Muscle layer of duodenum (tissue), 2 donors: ENCODE measurements at regions not wholly inside any gene's neighbourhood (a gene's known extent, or its start where the extent isn't known, plus 50 kb on each side); places are given as distances from the start of the nearest gene placed in this dataset.

ENCODE experiments used
- H3K27ac ChIP-seq: one replicate; pipeline ENCODE4 v1.7.0; 2013; ENCODE audit warnings: mild to moderate bottlenecking, low read length
- H3K27me3 ChIP-seq: one replicate; pipeline ENCODE4 v1.7.0; 2013; ENCODE audit warnings: low read depth, mild to moderate bottlenecking, control low read depth, low read length
- H3K36me3 ChIP-seq, 2 donors: one replicate each; pipeline ENCODE4 v1.7.0; 2013; ENCODE audit warnings: low read length in 2 of 2, control low read depth in 1 of 2, mild to moderate bottlenecking in 1 of 2; ENCODE audit not compliant: insufficient read depth in 2 of 2, control insufficient read depth in 1 of 2
- H3K4me1 ChIP-seq, 2 donors: one replicate each; pipeline ENCODE4 v1.7.0; 2013; ENCODE audit warnings: low read length in 2 of 2, mild to moderate bottlenecking in 2 of 2, control low read depth in 1 of 2, moderate library complexity in 1 of 2; ENCODE audit not compliant: insufficient read depth in 2 of 2, control insufficient read depth in 1 of 2
- H3K4me3 ChIP-seq, 2 donors: one replicate each; pipeline ENCODE4 v1.7.0; 2013; ENCODE audit warnings: low read length in 2 of 2, low read depth in 1 of 2, mild to moderate bottlenecking in 1 of 2
- H3K9me3 ChIP-seq, 2 donors: one replicate each; pipeline ENCODE4 v1.7.0; 2013; ENCODE audit warnings: low read length in 2 of 2, control low read depth in 1 of 2, mild to moderate bottlenecking in 1 of 2; ENCODE audit not compliant: control insufficient read depth in 1 of 2
- donor health status: healthy.

- no peak overlapping the region for H3K4me3 ChIP-seq
- no peaks in the 10 kb centered on the region for H3K9me3 ChIP-seq
- H3K4me1 ChIP-seq: no peaks in the 10 kb centered on the region
- H3K27me3 ChIP-seq: no peaks in the 10 kb centered on the region
- no peaks in the 10 kb centered on the region for H3K36me3 ChIP-seq
- H3K27ac ChIP-seq: no peak overlapping the region
These were observed 1040.2 kb upstream of the SORCS1 start for GRCh38 chr10:108204528-108205305.

GRCh38 chr10:108203905-108204527, 1039.5 kb upstream of the SORCS1 start:
- no peak overlapping the region for H3K27ac ChIP-seq
- H3K4me3 ChIP-seq: no peak overlapping the region
- H3K27me3 ChIP-seq: no peaks in the 10 kb centered on the region
- H3K36me3 ChIP-seq: no peaks in the 10 kb centered on the region
- no peaks in the 10 kb centered on the region for H3K4me1 ChIP-seq
- H3K9me3 ChIP-seq: no peaks in the 10 kb centered on the region

GRCh38 chr10:108187408-108188012, 1023.0 kb upstream of the SORCS1 start:
- no peak overlapping the region for H3K27ac ChIP-seq
- no peaks in the 10 kb centered on the region for H3K36me3 ChIP-seq
- no peaks in the 10 kb centered on the region for H3K27me3 ChIP-seq
- H3K9me3 ChIP-seq: no peaks in the 10 kb centered on the region
- no peaks in the 10 kb centered on the region for H3K4me1 ChIP-seq
- H3K4me3 ChIP-seq: no peak overlapping the region

- H3K27ac ChIP-seq: no peak overlapping the region
- H3K27me3 ChIP-seq: no peaks in the 10 kb centered on the region
- no peaks in the 10 kb centered on the region for H3K4me1 ChIP-seq
- no peaks in the 10 kb centered on the region for H3K9me3 ChIP-seq
- H3K4me3 ChIP-seq: no peak overlapping the region
- H3K36me3 ChIP-seq: no peaks in the 10 kb centered on the region
These were observed 1019.6 kb upstream of the SORCS1 start for GRCh38 chr10:108184114-108184513.

- Histone ChIP-seq H3K36me3 (no peaks in the 10 kb centered on the region), H3K27ac (no peak overlapping the region), H3K4me1 (no peaks in the 10 kb centered on the region), H3K9me3 (no peaks in the 10 kb centered on the region), H3K4me3 (no peak overlapping the region), H3K27me3 (no peaks in the 10 kb centered on the region)
These were observed 1016.4 kb upstream of the SORCS1 start for GRCh38 chr10:108180878-108181277.

GRCh38 chr10:108169846-108170245, 1005.3 kb upstream of the SORCS1 start:
- Histone ChIP-seq H3K36me3 (no peaks in the 10 kb centered on the region), H3K27me3 (no peaks in the 10 kb centered on the region), H3K4me1 (no peaks in the 10 kb centered on the region), H3K4me3 (no peak overlapping the region), H3K9me3 (no peaks in the 10 kb centered on the region), H3K27ac (no peak overlapping the region)

GRCh38 chr10:108167766-108168165, 1003.3 kb upstream of the SORCS1 start:
- no peak overlapping the region for H3K4me3 ChIP-seq
- no peaks in the 10 kb centered on the region for H3K27me3 ChIP-seq
- no peak overlapping the region for H3K27ac ChIP-seq
- no peaks in the 10 kb centered on the region for H3K9me3 ChIP-seq
- no peaks in the 10 kb centered on the region for H3K4me1 ChIP-seq
- H3K36me3 ChIP-seq: no peaks in the 10 kb centered on the region

GRCh38 chr10:108166401-108166800, 1001.9 kb upstream of the SORCS1 start:
- Histone ChIP-seq H3K4me3 (no peak overlapping the region), H3K36me3 (no peaks in the 10 kb centered on the region), H3K27ac (no peak overlapping the region), H3K4me1 (no peaks in the 10 kb centered on the region), H3K9me3 (no peaks in the 10 kb centered on the region), H3K27me3 (no peaks in the 10 kb centered on the region)

- no peak overlapping the region for H3K4me3 ChIP-seq
- no peaks in the 10 kb centered on the region for H3K27me3 ChIP-seq
- H3K27ac ChIP-seq: no peak overlapping the region
- H3K36me3 ChIP-seq: no peaks in the 10 kb centered on the region
- H3K9me3 ChIP-seq: peaks cover 0 to 4% of the 10 kb centered on the region in 2 donors
- no peaks in the 10 kb centered on the region for H3K4me1 ChIP-seq
These were observed 982.8 kb upstream of the SORCS1 start for GRCh38 chr10:108147346-108147745.

GRCh38 chr10:108141064-108141463, 976.6 kb upstream of the SORCS1 start:
- Histone ChIP-seq H3K4me3 (no peak overlapping the region), H3K27ac (no peak overlapping the region), H3K27me3 (no peaks in the 10 kb centered on the region), H3K36me3 (no peaks in the 10 kb centered on the region), H3K4me1 (no peaks in the 10 kb centered on the region), H3K9me3 (no peaks in the 10 kb centered on the region)

GRCh38 chr10:108132303-108132702, 967.8 kb upstream of the SORCS1 start:
- Histone ChIP-seq H3K9me3 (no peaks in the 10 kb centered on the region), H3K4me1 (no peaks in the 10 kb centered on the region), H3K4me3 (no peak overlapping the region), H3K27me3 (no peaks in the 10 kb centered on the region), H3K36me3 (no peaks in the 10 kb centered on the region), H3K27ac (no peak overlapping the region)
